Uterus (tissue), 3 donors: ENCODE measurements at regions not wholly inside any gene's neighbourhood (a gene's known extent, or its start where the extent isn't known, plus 50 kb on each side); places are given as distances from the start of the nearest gene placed in this dataset.
"Not testable (repeated sequence)": the region's sequence is repeated elsewhere in the genome, so short reads cannot be mapped to it uniquely, and the experiment has no call there.

Source experiments
- DNase-seq, 2 donors: peaks; one replicate each; pipeline ENCODE4 v3.0.0-alpha.2; 2019 to 2020
- H3K27ac ChIP-seq, 2 donors: fragments of 200-600 bp; sonication (generic); 1 replicate in 1 of 2; 2 replicates in 1 of 2; pipeline ENCODE4 v1.5.1; 2016 to 2018
- H3K27me3 ChIP-seq, 2 donors: fragments of 200-600 bp; sonication (generic); one replicate each; pipeline ENCODE4 v1.5.1; 2018 to 2019; ENCODE audit warnings: control low read depth in 1 of 2
- H3K36me3 ChIP-seq, 2 donors: fragments of 200-600 bp; sonication (generic); one replicate each; pipeline ENCODE4 v1.5.1; 2019; ENCODE audit warnings: control low read depth in 1 of 2
- H3K4me1 ChIP-seq, 2 donors: fragments of 200-600 bp; sonication (generic); one replicate each; pipeline ENCODE4 v1.5.1; 2018 to 2019; ENCODE audit warnings: control low read depth in 1 of 2
- H3K4me3 ChIP-seq, 2 donors: fragments of 200-600 bp; sonication (generic); 1 replicate in 1 of 2; 2 replicates in 1 of 2; pipeline ENCODE4 v1.5.1; 2018 to 2019; ENCODE audit warnings: mild to moderate bottlenecking in 1 of 2
- H3K9me3 ChIP-seq, 2 donors: fragments of 200-600 bp; sonication (generic); one replicate each; pipeline ENCODE4 v1.5.1; 2019; ENCODE audit warnings: control low read depth in 1 of 2
- POLR2A ChIP-seq, 2 donors: fragments of 450-650 bp; IDR thresholded peaks; one replicate each; pipeline ENCODE4 v1.6.1; 2016; ENCODE audit warnings: antibody characterized with exemption in 2 of 2, mild to moderate bottlenecking in 1 of 2, moderate library complexity in 1 of 2
- intact Hi-C: fragments of 100-400 bp; cut with DNase I; formaldehyde crosslinking; loops from one replicate; pipeline ENCODE4 v1.15.1; 2023; ENCODE audit warnings: low total_unique reads
- TF ChIP-seq, protein P1 (sequence below), 4 experiments: fragments of 200-600 bp in 2 of 4; fragments of 450-650 bp in 2 of 4; sonication (generic) in 2 of 4; IDR thresholded peaks; one replicate each; pipeline ENCODE4 v1.5.1; 2016 to 2019; ENCODE audit warnings: antibody characterized with exemption in 4 of 4, mild to moderate bottlenecking in 2 of 4, moderate library complexity in 1 of 4
- donor health status: DM: yes; HTN: yes; CAD: no.

DNA sequence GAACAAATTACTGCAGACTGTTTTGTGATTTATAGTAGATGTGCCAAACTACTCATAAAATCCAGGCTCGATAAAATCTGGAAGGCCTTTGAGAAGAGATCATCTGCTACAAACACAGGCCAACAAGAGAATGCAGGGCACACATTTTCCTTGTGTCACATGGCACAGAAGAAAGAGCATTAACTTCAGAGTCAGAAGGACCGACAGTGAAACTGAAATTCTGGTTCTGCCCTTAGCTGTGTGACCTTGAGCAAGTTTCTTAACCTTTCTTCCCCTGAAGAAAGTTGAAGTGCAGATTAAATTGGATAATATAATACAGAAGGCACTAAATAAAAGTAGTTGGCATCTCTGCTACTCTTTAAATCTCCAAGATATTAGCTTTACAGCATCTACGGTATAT lies 338.4 kb upstream of the IRAK1BP1 start:
- no peak for DNase-seq
- intact Hi-C loops: no loop called here
- Histone ChIP-seq H3K36me3 (no peaks in the 10 kb centered on the region), H3K27me3 (no peaks in the 10 kb centered on the region), H3K27ac (no peak overlapping the region), H3K4me1 (no peaks in the 10 kb centered on the region), H3K4me3 (no peak overlapping the region), H3K9me3 (no peaks in the 10 kb centered on the region)
- TF ChIP-seq, protein P1, sequence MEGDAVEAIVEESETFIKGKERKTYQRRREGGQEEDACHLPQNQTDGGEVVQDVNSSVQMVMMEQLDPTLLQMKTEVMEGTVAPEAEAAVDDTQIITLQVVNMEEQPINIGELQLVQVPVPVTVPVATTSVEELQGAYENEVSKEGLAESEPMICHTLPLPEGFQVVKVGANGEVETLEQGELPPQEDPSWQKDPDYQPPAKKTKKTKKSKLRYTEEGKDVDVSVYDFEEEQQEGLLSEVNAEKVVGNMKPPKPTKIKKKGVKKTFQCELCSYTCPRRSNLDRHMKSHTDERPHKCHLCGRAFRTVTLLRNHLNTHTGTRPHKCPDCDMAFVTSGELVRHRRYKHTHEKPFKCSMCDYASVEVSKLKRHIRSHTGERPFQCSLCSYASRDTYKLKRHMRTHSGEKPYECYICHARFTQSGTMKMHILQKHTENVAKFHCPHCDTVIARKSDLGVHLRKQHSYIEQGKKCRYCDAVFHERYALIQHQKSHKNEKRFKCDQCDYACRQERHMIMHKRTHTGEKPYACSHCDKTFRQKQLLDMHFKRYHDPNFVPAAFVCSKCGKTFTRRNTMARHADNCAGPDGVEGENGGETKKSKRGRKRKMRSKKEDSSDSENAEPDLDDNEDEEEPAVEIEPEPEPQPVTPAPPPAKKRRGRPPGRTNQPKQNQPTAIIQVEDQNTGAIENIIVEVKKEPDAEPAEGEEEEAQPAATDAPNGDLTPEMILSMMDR (IDR thresholded peaks at IDR 0.05): no peak
- TF ChIP-seq POLR2A (IDR thresholded peaks at IDR 0.05): no peak

DNA sequence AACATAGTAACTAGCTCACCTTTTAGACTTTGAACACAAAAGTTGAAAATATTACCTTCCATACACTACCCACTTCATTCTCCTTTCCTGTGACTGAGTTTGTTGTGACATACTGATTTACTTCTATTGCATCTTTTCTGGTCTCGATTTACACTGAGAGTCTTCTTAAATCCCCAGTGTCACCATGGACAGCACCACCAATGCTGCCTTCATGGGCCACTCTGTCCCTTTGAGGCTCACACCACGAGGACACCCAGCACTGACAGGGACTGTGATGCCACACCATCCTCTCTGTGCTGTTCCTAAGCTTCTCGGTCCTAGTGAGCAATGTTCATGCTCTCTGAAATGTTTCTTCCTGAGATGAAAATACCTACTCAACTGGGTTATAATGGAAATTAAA lies 337.1 kb upstream of the IRAK1BP1 start:
- Histone ChIP-seq H3K27ac (no peak overlapping the region), H3K9me3 (no peaks in the 10 kb centered on the region), H3K36me3 (no peaks in the 10 kb centered on the region), H3K4me1 (no peaks in the 10 kb centered on the region), H3K4me3 (no peak overlapping the region), H3K27me3 (no peaks in the 10 kb centered on the region)
- no peak for DNase-seq
- intact Hi-C loops: no loop called here
- TF ChIP-seq, protein P1 (IDR thresholded peaks at IDR 0.05): no peak
- TF ChIP-seq POLR2A (IDR thresholded peaks at IDR 0.05): no peak

DNA sequence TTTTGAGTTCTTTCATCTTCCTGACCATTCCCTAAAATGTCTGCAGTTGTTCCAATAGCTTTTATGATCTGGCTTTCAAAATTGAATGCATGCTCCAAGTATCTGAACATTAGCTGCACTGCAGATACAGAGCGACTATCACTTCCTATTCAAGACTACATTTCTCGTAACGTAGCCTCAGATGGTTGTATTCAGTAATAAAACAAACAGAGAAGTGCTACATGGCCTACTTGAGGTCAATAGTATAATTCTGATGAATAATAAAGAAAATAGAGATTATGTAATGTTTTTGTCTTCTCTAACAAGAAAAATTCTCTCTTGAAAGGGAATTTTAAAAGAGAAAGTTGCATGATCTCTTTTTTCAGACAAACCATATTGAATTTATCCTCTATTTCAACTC lies 333.9 kb upstream of the IRAK1BP1 start:
- no peak overlapping the region for H3K27ac ChIP-seq
- intact Hi-C loops: no loop called here
- H3K36me3 ChIP-seq: no peaks in the 10 kb centered on the region
- no peaks in the 10 kb centered on the region for H3K27me3 ChIP-seq
- H3K9me3 ChIP-seq: no peaks in the 10 kb centered on the region
- no peak overlapping the region for H3K4me3 ChIP-seq
- no peak for DNase-seq
- no peaks in the 10 kb centered on the region for H3K4me1 ChIP-seq
- TF ChIP-seq, protein P1 (IDR thresholded peaks at IDR 0.05): no peak
- TF ChIP-seq POLR2A (IDR thresholded peaks at IDR 0.05): no peak

DNA sequence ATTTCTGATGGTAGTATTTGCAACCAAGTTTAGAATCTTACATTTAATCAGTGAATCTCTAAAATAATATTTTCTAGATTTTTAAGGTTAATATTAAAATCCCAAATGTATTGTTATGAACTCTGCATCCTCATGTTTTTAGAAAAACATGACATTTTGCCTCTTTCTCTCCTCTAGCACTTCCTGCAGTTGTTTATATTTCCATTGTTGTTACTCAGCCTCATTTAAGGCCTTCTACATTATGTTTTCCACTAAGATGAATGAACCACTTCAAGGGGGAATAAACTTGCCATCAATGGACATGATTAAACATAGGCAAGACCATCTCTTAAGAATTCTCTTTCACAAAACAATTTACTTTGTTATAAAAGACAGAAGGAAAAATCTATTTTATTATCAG lies 333.5 kb upstream of the IRAK1BP1 start:
- H3K36me3 ChIP-seq: no peaks in the 10 kb centered on the region
- TF ChIP-seq, protein P1 (IDR thresholded peaks at IDR 0.05): no peak
- TF ChIP-seq POLR2A (IDR thresholded peaks at IDR 0.05): no peak
- H3K4me3 ChIP-seq: no peak overlapping the region
- no peak overlapping the region for H3K27ac ChIP-seq
- intact Hi-C loops: no loop called here
- no peaks in the 10 kb centered on the region for H3K27me3 ChIP-seq
- DNase-seq: no peak
- no peaks in the 10 kb centered on the region for H3K9me3 ChIP-seq
- H3K4me1 ChIP-seq: no peaks in the 10 kb centered on the region

DNA sequence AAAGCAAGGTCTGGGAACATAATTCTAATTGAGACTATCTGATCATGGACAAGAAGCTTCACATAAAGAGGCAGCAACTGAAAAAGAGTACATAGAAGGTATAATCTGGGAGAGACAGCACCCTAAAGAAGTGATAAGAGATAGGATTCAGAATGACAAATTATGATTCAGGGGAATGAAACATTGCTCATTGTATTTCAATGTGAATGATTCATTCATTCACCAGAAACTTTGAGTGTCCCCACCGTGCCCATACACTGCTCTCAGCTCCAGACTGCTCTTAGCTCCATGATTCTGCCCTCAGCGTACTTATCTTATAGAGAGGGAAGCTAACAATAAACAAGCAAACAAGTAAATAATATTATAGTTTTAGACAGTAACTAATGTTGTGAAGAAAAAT lies 329.3 kb upstream of the IRAK1BP1 start:
- H3K4me1 ChIP-seq: no peaks in the 10 kb centered on the region
- H3K27ac ChIP-seq: no peak overlapping the region
- H3K27me3 ChIP-seq: no peaks in the 10 kb centered on the region
- intact Hi-C loops: no loop called here
- H3K4me3 ChIP-seq: no peak overlapping the region
- H3K36me3 ChIP-seq: no peaks in the 10 kb centered on the region
- no peak for DNase-seq
- no peaks in the 10 kb centered on the region for H3K9me3 ChIP-seq
- TF ChIP-seq POLR2A (IDR thresholded peaks at IDR 0.05): no peak
- TF ChIP-seq, protein P1 (IDR thresholded peaks at IDR 0.05): no peak

DNA sequence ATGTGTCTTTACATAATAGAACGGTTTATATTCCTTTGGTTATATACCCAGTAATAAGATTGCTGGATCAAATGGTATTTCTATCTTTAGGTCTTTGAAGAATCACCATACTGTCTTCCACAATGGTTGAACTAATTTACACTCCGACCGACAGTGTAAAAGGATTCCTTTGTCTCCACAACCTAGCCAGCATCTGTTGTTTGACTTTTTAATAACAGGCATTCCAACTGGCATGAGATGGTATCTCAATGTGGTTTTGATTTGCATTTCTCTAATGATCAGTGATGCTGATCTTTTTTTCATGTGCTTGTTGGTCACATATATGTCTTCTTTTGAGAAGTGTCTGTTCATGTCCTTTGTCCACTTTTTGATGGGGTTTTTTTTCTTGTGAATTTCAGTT lies 319.7 kb upstream of the IRAK1BP1 start:
- H3K27me3 ChIP-seq, H3K27ac ChIP-seq, H3K36me3 ChIP-seq, DNase-seq, H3K9me3 ChIP-seq, H3K4me3 ChIP-seq, intact Hi-C loops, H3K4me1 ChIP-seq: not testable (repeated sequence)
